ENCODE measurements at regions not wholly inside any gene's neighbourhood (a gene's known extent, or its start where the extent isn't known, plus 50 kb on each side); places are given as distances from the start of the nearest gene placed in this dataset.

DNA sequence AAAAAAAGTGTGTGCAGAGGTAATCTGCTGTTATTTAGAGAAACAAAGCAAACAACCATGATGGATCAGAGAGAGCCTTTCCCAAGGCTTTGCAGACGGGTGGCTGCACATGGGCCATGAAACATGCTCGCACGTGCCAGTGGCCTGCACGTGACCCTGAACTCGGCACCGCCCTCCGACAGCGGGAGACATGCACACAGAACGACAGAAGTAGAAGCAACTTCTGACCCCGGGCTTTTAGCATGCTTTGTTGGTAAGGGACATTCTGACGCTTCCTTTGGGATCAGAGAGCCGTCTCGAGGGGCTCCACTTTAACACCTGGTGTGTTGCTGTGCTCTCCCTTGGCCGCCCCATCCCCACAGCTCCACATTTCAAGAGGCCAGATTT lies 112.5 kb downstream of the KCNF1 start:
- POLR2A ChIA-PET, result no interaction called here
- CTCF ChIA-PET, result no interaction called here
- no peak for DNase-seq (ENCODE audit: extremely low spot score)
- no peak for TF ChIP-seq CTCF (IDR thresholded peaks at IDR 0.05; ENCODE audit: control extremely low read depth, extremely low read depth, low read depth, missing control alignments)

- no peak for TF ChIP-seq CTCF (IDR thresholded peaks at IDR 0.05; ENCODE audit: control extremely low read depth, extremely low read depth, low read depth, missing control alignments)
- POLR2A ChIA-PET, result no interaction called here
- CTCF ChIA-PET, result no interaction called here
- no peak for DNase-seq (ENCODE audit: extremely low spot score)
These were observed 113.0 kb downstream of the KCNF1 start for GRCh38 chr2:11024687-11025086.

DNA sequence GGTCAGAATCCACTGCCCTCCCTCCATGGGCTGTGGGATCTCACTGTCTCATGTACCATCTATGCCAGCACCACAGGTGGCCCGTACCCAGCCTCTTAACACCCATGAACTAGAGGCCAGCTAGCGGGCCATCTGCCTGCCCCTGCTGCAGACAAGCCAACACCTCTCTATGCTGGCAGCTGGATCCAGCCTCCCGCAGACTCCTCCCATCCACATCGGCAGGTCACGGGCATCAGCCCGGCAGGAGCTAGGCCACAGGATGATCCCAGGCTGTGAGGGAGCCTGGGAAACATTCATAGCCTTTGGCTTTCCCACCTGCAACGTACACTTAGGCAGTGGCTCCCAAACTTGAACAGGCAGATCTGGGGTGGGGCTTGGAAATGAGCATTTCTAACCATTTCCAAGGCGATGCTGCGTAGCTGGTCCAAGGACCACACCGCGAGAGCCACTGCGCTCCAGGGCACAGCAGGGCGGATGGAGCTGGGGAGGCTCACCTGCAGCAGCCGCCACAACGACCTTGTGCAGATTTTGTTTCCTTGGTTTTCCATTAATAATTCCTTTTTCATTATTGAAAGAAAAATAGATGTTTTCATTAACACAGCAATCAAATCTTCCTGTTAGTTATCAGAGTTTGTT lies 114.7 kb downstream of the KCNF1 start:
- TF ChIP-seq CTCF (IDR thresholded peaks at IDR 0.05; ENCODE audit: control extremely low read depth, extremely low read depth, low read depth, missing control alignments), result no peak
- POLR2A ChIA-PET, result no interaction called here
- no peak for DNase-seq (ENCODE audit: extremely low spot score)

GRCh38 chr2:11027195-11027594 lies 115.5 kb downstream of the KCNF1 start:
- ChIA-PET POLR2A (no interaction called here), CTCF (no interaction called here)

More for the DNA sequence above, 114.7 kb downstream of the KCNF1 start:
- CTCF ChIA-PET, result interaction anchor here (1.0 kb wide), 1 partner anchor 17 kb away, joined by 3 read pairs; no protein-coding TSS in a partner anchor

DNA sequence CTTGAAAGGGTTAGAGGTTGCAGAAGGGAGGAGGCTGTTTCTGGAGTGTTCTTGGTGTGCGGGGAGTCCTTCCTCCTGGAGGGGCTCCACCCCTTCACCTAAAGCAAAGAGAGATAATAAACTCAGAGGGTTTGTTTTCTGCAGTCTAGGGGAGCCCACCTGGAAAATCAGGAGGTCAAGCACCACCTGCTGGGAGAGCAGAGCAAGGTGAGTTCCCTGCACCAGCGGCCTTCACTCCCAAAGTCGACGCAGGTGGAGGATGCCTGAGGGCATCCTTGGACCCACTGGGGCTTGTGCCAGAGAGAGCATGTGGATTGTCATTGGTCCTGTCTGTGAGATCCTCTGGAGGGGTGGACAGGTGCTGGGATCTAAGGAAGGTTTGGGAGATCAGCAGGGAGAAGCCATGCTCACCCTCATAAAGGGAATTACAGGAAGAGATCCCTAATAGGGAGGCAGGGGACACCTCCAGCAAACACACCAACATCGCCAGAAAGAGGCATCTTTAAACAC lies 116.7 kb downstream of the KCNF1 start:
- no peak for DNase-seq (ENCODE audit: extremely low spot score)
- POLR2A ChIA-PET, result no interaction called here
- TF ChIP-seq CTCF (IDR thresholded peaks at IDR 0.05; ENCODE audit: control extremely low read depth, extremely low read depth, low read depth, missing control alignments), result no peak
- CTCF ChIA-PET, result no interaction called here

More at GRCh38 chr2:11027195-11027594, 115.5 kb downstream of the KCNF1 start:
- DNase-seq (ENCODE audit: extremely low spot score), result no peak
- TF ChIP-seq CTCF (IDR thresholded peaks at IDR 0.05; ENCODE audit: control extremely low read depth, extremely low read depth, low read depth, missing control alignments), result no peak

DNA sequence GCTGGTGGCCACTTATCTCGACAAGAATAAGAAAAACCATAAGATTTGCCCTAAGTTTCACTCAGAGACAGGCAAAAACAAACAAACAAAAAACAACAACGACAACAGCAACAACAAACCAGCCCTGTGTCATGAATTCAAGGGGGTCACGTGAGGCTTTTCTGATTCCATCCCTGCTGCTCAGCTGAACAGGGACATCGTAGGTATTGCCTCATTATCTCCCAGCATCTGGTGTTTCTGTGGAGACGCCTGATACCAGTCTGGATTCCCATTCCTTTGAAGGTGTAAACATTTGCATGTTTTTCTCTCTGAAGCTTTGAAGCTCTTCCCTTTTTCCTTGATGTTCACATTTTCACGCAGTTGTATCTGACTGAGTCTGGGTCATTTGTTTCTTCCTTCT lies 117.4 kb downstream of the KCNF1 start:
- POLR2A ChIA-PET, result no interaction called here
- no peak for DNase-seq (ENCODE audit: extremely low spot score)
- CTCF ChIA-PET, result no interaction called here
- TF ChIP-seq CTCF (IDR thresholded peaks at IDR 0.05; ENCODE audit: control extremely low read depth, extremely low read depth, low read depth, missing control alignments), result no peak

Measured in GM10248 (cell line).